ENCODE measurements at regions not wholly inside any gene's neighbourhood (a gene's known extent, or its start where the extent isn't known, plus 50 kb on each side); places are given as distances from the start of the nearest gene placed in this dataset.

GRCh38 chr4:152010710-152011079, 249.9 kb upstream of the GATB start:
- DNase-seq, result no peak

DNA sequence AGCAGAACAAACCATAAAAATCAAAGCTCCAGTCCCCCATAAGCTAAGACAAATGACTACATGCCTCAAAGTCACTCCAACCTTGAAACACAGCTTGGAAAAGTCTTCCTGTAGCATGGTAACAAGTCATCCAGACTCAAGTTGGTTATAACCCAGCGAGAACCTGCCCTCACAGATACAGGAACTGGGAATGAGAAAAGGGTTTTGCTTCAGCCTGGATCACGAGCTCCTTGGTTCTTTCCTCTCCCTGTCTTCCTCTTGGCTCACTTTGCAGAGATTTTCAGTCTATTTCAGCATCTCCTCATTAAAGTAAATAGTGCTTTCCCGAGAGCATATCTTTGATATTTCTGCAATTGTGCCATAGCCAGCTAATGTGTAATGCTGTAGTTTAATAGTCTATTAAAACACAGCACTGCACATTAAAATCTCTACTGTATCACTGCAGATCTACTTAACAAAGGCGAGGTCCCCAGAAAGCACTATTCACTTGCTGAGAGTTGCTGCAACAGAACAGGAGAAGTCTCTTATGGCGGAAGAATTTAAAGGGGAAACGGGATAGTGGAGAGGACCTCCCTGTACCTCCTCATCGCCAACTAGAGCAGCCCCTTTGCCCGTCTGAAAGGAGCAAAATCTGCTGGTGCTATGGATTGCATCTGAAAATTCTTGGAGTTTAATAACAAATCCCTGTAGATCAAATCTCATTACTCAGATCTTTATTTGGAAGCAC, 249.3 kb upstream of the GATB start:
- no peak for DNase-seq

GRCh38 chr4:152009031-152009670, 248.3 kb upstream of the GATB start:
- DNase-seq, result no peak

- DNase-seq, result no peak
Measured at GRCh38 chr4:152007111-152007510, 246.3 kb upstream of the GATB start.

DNA sequence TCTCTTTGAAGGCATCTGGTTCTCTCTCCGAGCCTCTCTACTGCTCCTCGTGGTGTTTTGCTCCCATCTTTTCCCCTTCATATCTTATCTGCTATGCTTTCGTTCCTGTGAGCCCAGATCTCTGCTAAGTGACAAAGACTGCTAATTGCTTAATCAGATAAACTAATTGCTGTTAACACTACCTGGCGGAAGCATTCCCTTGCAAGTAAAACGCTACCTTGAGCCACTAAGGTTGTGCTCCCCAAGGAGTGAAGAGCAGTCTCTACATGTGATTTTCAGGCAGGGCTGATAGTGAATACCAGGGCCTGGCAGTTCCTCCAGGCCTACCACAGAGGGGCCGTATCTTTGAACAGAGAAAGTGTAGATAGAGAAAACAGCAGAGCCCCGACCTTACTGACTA, 244.0 kb upstream of the GATB start:
- no peak for DNase-seq

- no peak for DNase-seq
Measured at GRCh38 chr4:152000518-152000917, 239.7 kb upstream of the GATB start.

DNA sequence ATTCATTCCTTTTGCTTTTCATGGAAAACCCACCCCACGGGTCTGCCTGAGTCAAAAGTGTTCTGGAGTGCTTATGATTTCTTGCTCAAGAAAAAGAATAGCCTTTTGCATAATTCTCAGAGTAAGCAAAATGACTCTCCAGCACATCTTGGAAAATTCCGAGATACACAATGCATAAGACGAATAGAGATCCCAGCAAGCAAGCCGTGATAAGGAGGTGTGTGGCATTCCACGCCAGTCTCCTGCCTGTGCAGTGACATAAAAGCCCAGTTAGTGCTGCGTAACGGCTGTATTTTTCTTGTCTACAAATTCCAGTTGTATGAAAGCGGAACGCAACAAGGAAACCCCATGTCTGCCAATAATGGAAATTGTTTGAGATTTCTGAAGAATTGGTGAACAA, 237.9 kb upstream of the GATB start:
- no peak for DNase-seq

GRCh38 chr4:151997461-151997860, 236.7 kb upstream of the GATB start:
- no peak for DNase-seq

DNA sequence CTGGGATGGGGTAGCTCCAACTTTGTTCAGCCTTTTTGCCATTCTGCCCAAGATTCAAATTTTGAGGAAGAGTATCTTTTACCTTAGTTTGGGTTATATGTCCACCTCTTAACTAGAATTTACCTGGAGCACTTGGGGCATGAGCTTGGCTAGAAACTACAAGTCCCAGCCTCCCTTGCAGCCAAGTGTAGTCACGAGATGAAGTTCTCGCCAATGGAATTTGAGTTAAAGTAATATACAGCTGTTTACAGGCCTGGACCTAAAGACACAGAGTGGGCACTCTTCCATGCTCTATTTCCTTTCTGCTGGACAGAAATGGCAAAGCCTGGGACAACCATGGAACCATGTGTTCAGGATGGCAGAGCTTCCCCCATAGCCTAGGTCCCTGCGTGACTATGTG, 233.6 kb upstream of the GATB start:
- no peak for DNase-seq

- no peak for DNase-seq
Measured at GRCh38 chr4:151993521-151993920, 232.7 kb upstream of the GATB start.

- DNase-seq, result no peak
Measured at GRCh38 chr4:151992332-151993154, 231.7 kb upstream of the GATB start.

DNA sequence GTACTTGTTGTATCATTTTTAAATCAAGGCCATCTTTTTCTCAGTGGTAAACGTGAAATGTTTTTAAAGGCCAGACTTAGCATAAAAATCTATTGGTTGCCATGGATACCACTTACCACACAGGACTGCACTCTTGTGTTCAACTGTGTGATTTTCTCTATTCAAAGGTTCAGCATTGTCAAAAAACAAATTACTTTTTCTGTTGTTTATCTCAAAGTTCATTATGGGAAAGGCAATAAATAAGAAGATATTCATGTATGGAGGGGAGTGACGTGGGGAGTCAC, 231.0 kb upstream of the GATB start:
- DNase-seq, result no peak

GRCh38 chr4:151991001-151991883, 230.4 kb upstream of the GATB start:
- DNase-seq, result no peak

GRCh38 chr4:151990201-151990600, 229.4 kb upstream of the GATB start:
- DNase-seq, result no peak

GRCh38 chr4:151988591-151988990, 227.8 kb upstream of the GATB start:
- no peak for DNase-seq

GRCh38 chr4:151987606-151988005, 226.8 kb upstream of the GATB start:
- DNase-seq, result no peak

DNA sequence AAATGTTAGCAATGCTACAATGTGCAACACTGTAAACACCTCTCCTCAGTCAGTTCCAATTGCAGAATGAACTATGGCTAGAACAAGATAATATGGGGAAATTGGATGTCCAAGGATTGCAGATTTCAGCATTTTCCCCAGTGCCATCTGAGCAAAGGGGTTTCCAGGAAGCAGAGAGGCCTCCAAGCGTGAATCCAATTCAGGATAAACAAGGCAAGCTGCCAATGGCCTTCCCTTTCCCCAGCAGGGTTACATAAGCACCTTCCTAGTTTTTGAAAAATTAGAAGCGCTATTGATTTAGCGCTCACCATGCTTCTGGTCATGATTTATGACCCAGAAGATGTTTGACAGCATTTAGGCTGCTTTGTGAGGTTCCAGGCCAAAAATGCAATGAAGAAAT, 223.0 kb upstream of the GATB start:
- DNase-seq, result no peak

- DNase-seq, result no peak
Measured at GRCh38 chr4:151979819-151980218, 219.0 kb upstream of the GATB start.

DNA sequence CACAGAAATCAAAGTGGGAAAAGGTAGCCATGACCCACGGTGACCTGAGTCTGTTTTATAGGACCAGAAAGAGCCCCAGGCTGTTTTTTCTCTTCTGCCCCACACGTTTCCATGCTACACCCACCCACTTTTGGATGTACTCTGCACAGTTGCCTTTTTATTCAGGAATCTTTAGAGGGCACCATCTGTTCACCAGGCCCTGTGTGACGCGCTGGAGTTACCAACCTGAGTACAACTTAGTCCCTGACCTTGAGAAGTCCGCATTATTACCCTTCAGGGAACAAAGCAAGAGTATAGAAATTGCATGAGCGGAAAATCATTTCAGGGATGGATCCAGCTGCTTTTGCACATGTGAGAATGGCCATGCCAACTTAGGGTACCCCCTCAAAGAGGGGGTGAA, 207.8 kb upstream of the GATB start:
- DNase-seq, result no peak

- DNase-seq, result no peak
Measured at GRCh38 chr4:151967074-151967473, 206.3 kb upstream of the GATB start.

GRCh38 chr4:151962138-151962823, 201.5 kb upstream of the GATB start:
- no peak for DNase-seq

DNA sequence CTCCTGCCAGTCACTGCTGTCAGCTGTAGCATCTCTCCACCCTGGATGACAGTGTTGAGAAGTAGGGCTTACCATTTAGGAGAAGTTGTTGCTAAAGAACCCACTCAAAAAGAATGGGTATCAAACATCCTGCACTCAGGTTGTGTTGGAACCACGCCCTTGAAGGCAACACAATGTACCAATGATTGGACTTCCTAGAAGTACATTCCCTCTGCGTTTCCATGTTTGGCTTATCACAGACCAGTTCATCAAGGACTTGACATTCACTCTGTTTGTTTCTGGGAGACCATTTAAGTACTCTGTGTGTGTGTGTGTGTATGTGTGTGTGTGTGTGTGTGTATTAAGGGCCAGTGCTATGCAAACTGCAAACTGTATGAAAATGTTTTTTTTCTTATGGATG, 200.6 kb upstream of the GATB start:
- no peak for DNase-seq
